ENCODE measurements at regions not wholly inside any gene's neighbourhood (a gene's known extent, or its start where the extent isn't known, plus 50 kb on each side); places are given as distances from the start of the nearest gene placed in this dataset.

GRCh38 chr18:10162340-10162739 lies 248.5 kb downstream of the VAPA start:
- TF ChIP-seq CTCF (IDR thresholded peaks at IDR 0.05), result no peak
- DNase-seq (ENCODE audit: low spot score) (no peak), ATAC-seq (ENCODE audit: low FRiP score) (no peak)

- no peak for TF ChIP-seq CTCF (IDR thresholded peaks at IDR 0.05)
- no peak for ATAC-seq (ENCODE audit: low FRiP score)
Measured at GRCh38 chr18:10164271-10165071, 250.7 kb downstream of the VAPA start.

GRCh38 chr18:10166164-10166807 lies 252.5 kb downstream of the VAPA start:
- no peak for ATAC-seq (ENCODE audit: low FRiP score)
- no peak for DNase-seq (ENCODE audit: low spot score)
- TF ChIP-seq CTCF (IDR thresholded peaks at IDR 0.05), result no peak

More at GRCh38 chr18:10164271-10165071, 250.7 kb downstream of the VAPA start:
- DNase-seq (ENCODE audit: low spot score), result no peak

GRCh38 chr18:10167759-10168158 lies 253.9 kb downstream of the VAPA start:
- DNase-seq (ENCODE audit: low spot score), result no peak
- TF ChIP-seq CTCF (IDR thresholded peaks at IDR 0.05), result no peak
- ATAC-seq (ENCODE audit: low FRiP score), result no peak

GRCh38 chr18:10168477-10168876 lies 254.7 kb downstream of the VAPA start:
- ATAC-seq (ENCODE audit: low FRiP score) (no peak), DNase-seq (ENCODE audit: low spot score) (no peak)
- no peak for TF ChIP-seq CTCF (IDR thresholded peaks at IDR 0.05)

GRCh38 chr18:10169064-10169562 lies 255.3 kb downstream of the VAPA start:
- DNase-seq (ENCODE audit: low spot score) (no peak), ATAC-seq (ENCODE audit: low FRiP score) (no peak)
- no peak for TF ChIP-seq CTCF (IDR thresholded peaks at IDR 0.05)
